IMR-90 (cell line): ENCODE measurements at regions not wholly inside any gene's neighbourhood (a gene's known extent, or its start where the extent isn't known, plus 50 kb on each side); places are given as distances from the start of the nearest gene placed in this dataset.

Source experiments
- CEBPB ChIP-seq: IDR thresholded peaks from 2 replicates; pipeline ENCODE4 v1.6.1; 2012; ENCODE audit warnings: low read depth, low read length, improper control_type of control experiment
- CHD1 ChIP-seq: IDR thresholded peaks from 2 replicates; pipeline ENCODE4 v1.6.1; 2012; ENCODE audit warnings: low read depth, low read length, improper control_type of control experiment
- FOS ChIP-seq: fragments of 150-350 bp; IDR thresholded peaks from 2 replicates; pipeline ENCODE4 v1.6.1; 2016; ENCODE audit warnings: low read depth, low read length
- MAZ ChIP-seq: IDR thresholded peaks from 2 replicates; pipeline ENCODE4 v1.6.1; 2012; ENCODE audit warnings: low read depth, mild to moderate bottlenecking, low read length, improper control_type of control experiment, moderate library complexity, borderline replicate concordance
- MXI1 ChIP-seq: IDR thresholded peaks from 2 replicates; pipeline ENCODE4 v1.6.1; 2012; ENCODE audit warnings: low read depth, mild to moderate bottlenecking, low read length, moderate library complexity, borderline replicate concordance
- NFE2L2 ChIP-seq: fragments of 150-350 bp; IDR thresholded peaks from 2 replicates; pipeline ENCODE4 v1.6.1; 2016; ENCODE audit warnings: low read depth, mild to moderate bottlenecking, low read length
- POLR2A ChIP-seq: IDR thresholded peaks from 2 replicates; pipeline ENCODE4 v1.6.1; 2012; ENCODE audit warnings: mild to moderate bottlenecking, low read depth, low read length
- RAD21 ChIP-seq: IDR thresholded peaks from 2 replicates; pipeline ENCODE4 v1.6.1; 2012; ENCODE audit warnings: low read length, improper control_type of control experiment
- RCOR1 ChIP-seq: IDR thresholded peaks from 2 replicates; pipeline ENCODE4 v1.6.1; 2012; ENCODE audit warnings: mild to moderate bottlenecking, low read length, improper control_type of control experiment; ENCODE audit not compliant: insufficient replicate concordance
- RFX5 ChIP-seq: IDR thresholded peaks from 2 replicates; pipeline ENCODE4 v1.8.0; 2012; ENCODE audit warnings: low read depth, mild to moderate bottlenecking, low read length, moderate library complexity
- SMC3 ChIP-seq: fragments of 150-350 bp; IDR thresholded peaks from 2 replicates; pipeline ENCODE4 v1.6.1; 2016; ENCODE audit warnings: low read depth, mild to moderate bottlenecking, antibody characterized with exemption, low read length, moderate library complexity
- TF ChIP-seq, protein P1 (sequence below): conservative IDR thresholded peaks from 2 replicates; pipeline ENCODE4 v1.5.1; 2012; ENCODE audit warnings: mild to moderate bottlenecking, low read depth, low read length, improper control_type of control experiment
- TF ChIP-seq, protein P2 (sequence below): fragments of 150-350 bp; IDR thresholded peaks from 2 replicates; pipeline ENCODE4 v1.6.1; 2017; ENCODE audit warnings: mild to moderate bottlenecking, antibody characterized with exemption, low read length, low read depth
- TF ChIP-seq, protein P3 (sequence below): fragments of 150-350 bp; IDR thresholded peaks from 2 replicates; pipeline ENCODE4 v1.6.1; 2016; ENCODE audit warnings: low read depth, mild to moderate bottlenecking, low read length, moderate library complexity, borderline replicate concordance

DNA sequence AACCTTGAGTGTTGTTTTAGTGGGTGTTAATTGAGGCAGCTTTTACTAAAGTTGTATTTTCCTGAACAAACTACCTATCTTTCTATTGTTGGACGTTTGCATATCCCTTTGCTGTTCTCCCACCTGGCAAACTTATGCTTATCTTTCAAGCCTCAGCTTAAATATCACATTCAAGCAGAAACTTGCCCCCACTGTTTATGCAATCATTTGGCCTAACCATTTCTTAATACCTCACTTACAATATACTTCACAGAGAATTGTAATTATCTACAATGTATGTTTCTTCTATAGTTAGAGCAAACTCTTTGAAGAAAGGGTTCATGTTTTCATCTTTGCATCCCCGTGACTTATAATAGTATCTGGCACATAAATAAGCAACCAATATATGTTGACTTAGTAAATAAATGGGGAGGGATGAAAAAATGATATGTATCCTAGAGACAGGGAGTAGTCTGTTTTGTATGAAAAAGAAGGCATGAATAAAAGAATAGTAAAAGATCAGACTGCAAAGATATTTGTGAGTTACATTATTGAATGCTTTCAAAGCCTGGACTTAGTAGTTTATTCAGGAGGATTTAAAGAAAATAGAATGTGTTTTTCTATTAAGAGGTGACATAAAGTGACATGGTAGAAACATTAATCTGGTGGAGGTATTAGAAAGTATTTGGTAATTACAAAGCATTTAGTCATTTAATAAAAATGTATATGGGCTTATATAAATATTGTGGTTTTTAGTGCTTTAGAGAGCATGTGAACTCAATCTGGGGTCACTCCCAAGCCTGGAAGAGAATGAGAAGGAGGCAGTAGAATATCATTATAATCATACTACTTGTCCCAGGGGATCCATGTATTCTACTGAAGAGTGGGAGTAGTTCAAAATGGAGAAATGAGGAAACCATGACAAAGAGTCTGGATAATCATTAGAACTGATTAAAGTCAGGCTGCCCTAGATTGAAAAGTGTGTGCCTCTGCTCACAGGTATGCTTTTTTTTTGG, 60.0 kb upstream of the DCBLD2 start:
- TF ChIP-seq POLR2A (no peak), CHD1 (no peak), CEBPB (0 out of 2 replicates have a peak, but pooled peaks have one; percentile 14), RCOR1 (no peak), RAD21 (no peak), MAZ (no peak), RFX5 (no peak), MXI1 (no peak), NFE2L2 (no peak), SMC3 (no peak), FOS (no peak)
- TF ChIP-seq, protein P1, sequence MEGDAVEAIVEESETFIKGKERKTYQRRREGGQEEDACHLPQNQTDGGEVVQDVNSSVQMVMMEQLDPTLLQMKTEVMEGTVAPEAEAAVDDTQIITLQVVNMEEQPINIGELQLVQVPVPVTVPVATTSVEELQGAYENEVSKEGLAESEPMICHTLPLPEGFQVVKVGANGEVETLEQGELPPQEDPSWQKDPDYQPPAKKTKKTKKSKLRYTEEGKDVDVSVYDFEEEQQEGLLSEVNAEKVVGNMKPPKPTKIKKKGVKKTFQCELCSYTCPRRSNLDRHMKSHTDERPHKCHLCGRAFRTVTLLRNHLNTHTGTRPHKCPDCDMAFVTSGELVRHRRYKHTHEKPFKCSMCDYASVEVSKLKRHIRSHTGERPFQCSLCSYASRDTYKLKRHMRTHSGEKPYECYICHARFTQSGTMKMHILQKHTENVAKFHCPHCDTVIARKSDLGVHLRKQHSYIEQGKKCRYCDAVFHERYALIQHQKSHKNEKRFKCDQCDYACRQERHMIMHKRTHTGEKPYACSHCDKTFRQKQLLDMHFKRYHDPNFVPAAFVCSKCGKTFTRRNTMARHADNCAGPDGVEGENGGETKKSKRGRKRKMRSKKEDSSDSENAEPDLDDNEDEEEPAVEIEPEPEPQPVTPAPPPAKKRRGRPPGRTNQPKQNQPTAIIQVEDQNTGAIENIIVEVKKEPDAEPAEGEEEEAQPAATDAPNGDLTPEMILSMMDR, result no peak
- TF ChIP-seq, protein P2, sequence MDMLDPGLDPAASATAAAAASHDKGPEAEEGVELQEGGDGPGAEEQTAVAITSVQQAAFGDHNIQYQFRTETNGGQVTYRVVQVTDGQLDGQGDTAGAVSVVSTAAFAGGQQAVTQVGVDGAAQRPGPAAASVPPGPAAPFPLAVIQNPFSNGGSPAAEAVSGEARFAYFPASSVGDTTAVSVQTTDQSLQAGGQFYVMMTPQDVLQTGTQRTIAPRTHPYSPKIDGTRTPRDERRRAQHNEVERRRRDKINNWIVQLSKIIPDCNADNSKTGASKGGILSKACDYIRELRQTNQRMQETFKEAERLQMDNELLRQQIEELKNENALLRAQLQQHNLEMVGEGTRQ, result no peak
- TF ChIP-seq, protein P3, sequence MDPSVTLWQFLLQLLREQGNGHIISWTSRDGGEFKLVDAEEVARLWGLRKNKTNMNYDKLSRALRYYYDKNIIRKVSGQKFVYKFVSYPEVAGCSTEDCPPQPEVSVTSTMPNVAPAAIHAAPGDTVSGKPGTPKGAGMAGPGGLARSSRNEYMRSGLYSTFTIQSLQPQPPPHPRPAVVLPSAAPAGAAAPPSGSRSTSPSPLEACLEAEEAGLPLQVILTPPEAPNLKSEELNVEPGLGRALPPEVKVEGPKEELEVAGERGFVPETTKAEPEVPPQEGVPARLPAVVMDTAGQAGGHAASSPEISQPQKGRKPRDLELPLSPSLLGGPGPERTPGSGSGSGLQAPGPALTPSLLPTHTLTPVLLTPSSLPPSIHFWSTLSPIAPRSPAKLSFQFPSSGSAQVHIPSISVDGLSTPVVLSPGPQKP, result no peak
